Chondrocyte (in vitro differentiated cells): ENCODE measurements at regions not wholly inside any gene's neighbourhood (a gene's known extent, or its start where the extent isn't known, plus 50 kb on each side); places are given as distances from the start of the nearest gene placed in this dataset.

Experiments
- DNase-seq: peaks from one replicate; pipeline ENCODE4 v3.0.0; 2021; ENCODE audit warnings: mixed read lengths, low spot score
- H3K27ac Mint-ChIP-seq: one replicate; pipeline ENCODE4 v1.8.0; 2021; ENCODE audit warnings: mild to moderate bottlenecking, moderate library complexity, mixed read lengths; ENCODE audit not compliant: unreplicated experiment
- H3K27me3 Mint-ChIP-seq: 2 replicates; pipeline ENCODE4 v1.8.0; 2021; ENCODE audit warnings: low read depth, mixed read lengths
- H3K36me3 Mint-ChIP-seq: 2 replicates; pipeline ENCODE4 v1.8.0; 2021; ENCODE audit warnings: low read depth, mixed read lengths
- H3K4me1 Mint-ChIP-seq: 2 replicates; pipeline ENCODE4 v1.8.0; 2021; ENCODE audit warnings: low read depth, mild to moderate bottlenecking, mixed read lengths
- H3K4me3 Mint-ChIP-seq: one replicate; pipeline ENCODE4 v1.8.0; 2021; ENCODE audit warnings: mild to moderate bottlenecking, moderate library complexity, mixed read lengths; ENCODE audit not compliant: unreplicated experiment
- H3K9me3 Mint-ChIP-seq: 2 replicates; pipeline ENCODE4 v1.8.0; 2021; ENCODE audit warnings: low read depth, mixed read lengths
- TF ChIP-seq, protein P1 (sequence below): fragments of 200-600 bp; sonication (generic); IDR thresholded peaks from 2 replicates; pipeline ENCODE4 v1.5.0; 2021; ENCODE audit warnings: antibody characterized with exemption, mild to moderate bottlenecking, moderate library complexity

DNA sequence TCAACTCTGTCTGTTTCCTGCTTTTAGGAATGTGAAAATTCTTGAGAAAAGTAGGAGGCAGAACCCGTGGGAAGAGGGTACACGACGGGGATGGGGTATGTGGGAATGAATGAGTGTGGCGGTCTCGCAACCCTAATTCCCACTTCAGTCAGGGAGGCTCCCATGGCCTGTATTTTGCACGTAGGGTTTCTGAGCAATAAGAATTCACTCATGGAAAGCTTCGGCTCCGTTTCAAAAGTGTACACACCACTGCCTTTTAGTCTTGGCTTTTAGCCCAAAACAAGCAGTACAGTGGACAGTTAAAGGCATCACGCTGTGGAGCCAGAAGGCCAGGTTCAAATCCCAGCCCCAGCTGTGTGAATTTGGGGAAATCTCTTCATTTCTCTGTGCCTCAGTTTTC lies 116.7 kb downstream of the MN1 start:
- TF ChIP-seq, protein P1, sequence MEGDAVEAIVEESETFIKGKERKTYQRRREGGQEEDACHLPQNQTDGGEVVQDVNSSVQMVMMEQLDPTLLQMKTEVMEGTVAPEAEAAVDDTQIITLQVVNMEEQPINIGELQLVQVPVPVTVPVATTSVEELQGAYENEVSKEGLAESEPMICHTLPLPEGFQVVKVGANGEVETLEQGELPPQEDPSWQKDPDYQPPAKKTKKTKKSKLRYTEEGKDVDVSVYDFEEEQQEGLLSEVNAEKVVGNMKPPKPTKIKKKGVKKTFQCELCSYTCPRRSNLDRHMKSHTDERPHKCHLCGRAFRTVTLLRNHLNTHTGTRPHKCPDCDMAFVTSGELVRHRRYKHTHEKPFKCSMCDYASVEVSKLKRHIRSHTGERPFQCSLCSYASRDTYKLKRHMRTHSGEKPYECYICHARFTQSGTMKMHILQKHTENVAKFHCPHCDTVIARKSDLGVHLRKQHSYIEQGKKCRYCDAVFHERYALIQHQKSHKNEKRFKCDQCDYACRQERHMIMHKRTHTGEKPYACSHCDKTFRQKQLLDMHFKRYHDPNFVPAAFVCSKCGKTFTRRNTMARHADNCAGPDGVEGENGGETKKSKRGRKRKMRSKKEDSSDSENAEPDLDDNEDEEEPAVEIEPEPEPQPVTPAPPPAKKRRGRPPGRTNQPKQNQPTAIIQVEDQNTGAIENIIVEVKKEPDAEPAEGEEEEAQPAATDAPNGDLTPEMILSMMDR: no peak
- no peaks in the 10 kb centered on the region for H3K27me3 Mint-ChIP-seq
- H3K36me3 Mint-ChIP-seq: no peaks in the 10 kb centered on the region
- H3K4me3 Mint-ChIP-seq: no peak overlapping the region
- H3K4me1 Mint-ChIP-seq: peaks cover 26% of the 10 kb centered on the region
- peak overlapping the region; percentile 87 for H3K27ac Mint-ChIP-seq
- no peak for DNase-seq
- peaks cover 3% of the 10 kb centered on the region for H3K9me3 Mint-ChIP-seq

DNA sequence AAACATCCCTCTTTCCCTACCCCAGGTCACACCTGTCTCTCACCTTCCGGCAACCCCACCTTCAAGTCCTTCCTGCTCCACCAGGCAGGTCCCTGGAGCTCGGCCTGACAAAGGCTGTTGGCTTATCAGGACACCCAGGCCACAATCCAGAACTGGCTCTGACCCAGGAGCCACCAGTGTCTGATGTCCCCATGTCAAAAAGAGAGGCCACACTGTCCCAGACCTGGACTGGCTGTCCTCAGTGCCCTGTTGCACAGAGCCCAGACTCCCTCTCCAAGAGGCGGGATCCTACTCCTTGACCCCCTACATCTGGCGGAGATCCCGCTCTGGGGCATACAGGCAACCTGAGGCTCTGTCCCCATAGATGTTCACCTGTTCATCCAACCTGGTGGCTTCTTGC lies 116.0 kb downstream of the MN1 start:
- Mint-ChIP-seq H3K27ac (peak overlapping the region; percentile 94), H3K36me3 (no peaks in the 10 kb centered on the region)

DNA sequence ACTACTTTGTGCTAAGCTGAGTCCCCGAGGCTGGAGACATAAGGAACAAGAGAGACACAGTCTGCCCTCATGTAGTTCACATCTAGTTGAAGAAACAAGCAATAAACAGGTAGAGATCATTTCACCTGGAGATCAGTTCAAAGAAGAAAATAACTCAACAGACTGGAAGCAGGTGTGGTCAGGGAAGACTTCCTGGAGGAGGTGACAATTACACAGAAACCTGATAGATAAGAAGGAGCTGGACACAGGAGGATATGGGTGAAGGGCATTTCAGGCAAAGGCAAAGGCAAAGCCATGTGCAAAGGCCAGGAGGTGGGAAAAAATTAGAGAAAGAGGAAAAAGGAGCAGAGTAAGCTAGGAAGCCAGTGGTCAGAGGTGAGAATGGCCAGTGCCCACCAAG lies 115.6 kb downstream of the MN1 start:
- peak overlapping the region; percentile 94 for H3K27ac Mint-ChIP-seq
- peaks cover 3% of the 10 kb centered on the region for H3K9me3 Mint-ChIP-seq
- no peaks in the 10 kb centered on the region for H3K36me3 Mint-ChIP-seq
- H3K27me3 Mint-ChIP-seq: no peaks in the 10 kb centered on the region
- no peak for DNase-seq
- H3K4me1 Mint-ChIP-seq: peaks cover 36% of the 10 kb centered on the region
- H3K4me3 Mint-ChIP-seq: no peak overlapping the region
- TF ChIP-seq, protein P1: no peak

More for the DNA sequence above, 116.0 kb downstream of the MN1 start:
- TF ChIP-seq, protein P1: no peak
- Mint-ChIP-seq H3K9me3 (peaks cover 3% of the 10 kb centered on the region), H3K27me3 (no peaks in the 10 kb centered on the region), H3K4me1 (peaks cover 32% of the 10 kb centered on the region), H3K4me3 (no peak overlapping the region)
- no peak for DNase-seq

DNA sequence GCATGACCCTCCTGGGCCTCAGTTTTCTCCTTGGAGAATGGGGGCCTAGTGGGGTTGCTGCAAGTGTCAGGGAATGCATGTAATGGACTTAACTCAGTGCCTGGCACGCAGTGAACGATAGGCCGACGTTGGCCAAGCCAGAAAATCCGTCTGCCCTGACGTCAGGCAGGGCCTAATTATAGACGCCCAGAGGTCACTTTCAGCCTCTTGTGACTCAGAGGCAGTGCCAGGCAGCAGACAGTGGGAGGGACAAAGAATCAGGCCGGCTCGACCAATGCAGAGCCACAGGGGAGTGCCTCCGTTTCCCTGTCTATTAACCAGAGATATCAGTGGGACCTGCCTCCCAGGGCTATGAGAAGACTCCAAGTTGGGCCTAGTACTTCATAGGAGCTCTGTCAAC lies 115.0 kb downstream of the MN1 start:
- H3K4me3 Mint-ChIP-seq: no peak overlapping the region
- no peak for DNase-seq

DNA sequence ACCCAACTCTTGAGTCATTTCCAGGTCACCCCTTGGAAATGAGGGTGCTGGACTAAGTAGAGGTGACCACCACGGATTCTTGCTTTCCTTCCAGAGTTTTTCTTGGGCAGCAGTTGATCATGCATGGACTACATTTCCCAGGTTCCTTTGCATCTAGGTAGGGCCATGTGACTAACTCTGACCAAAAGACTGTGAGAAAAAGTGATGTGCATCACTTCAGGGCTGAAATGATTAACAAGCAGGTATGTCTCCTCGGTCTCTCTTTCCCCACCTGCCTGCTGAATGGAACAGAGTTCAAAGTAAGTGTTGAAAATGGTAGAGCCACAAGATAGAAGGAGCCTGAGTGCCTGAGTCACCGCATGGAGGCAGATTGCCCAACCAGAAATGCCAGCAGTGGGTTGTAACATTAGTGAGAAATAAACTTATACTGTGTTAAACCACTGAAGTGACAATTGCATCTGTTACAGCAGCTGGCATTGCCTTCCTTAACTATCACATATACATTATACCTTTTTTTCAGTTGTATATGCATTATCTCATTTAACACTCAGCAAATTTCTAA lies 113.5 kb downstream of the MN1 start:
- H3K4me1 Mint-ChIP-seq: peaks cover 42% of the 10 kb centered on the region
- H3K36me3 Mint-ChIP-seq: peaks cover 2% of the 10 kb centered on the region
- no peak overlapping the region for H3K4me3 Mint-ChIP-seq
- no peak overlapping the region for H3K27ac Mint-ChIP-seq
- H3K27me3 Mint-ChIP-seq: no peaks in the 10 kb centered on the region
- H3K9me3 Mint-ChIP-seq: peaks cover 3% of the 10 kb centered on the region
- no peak for DNase-seq
- TF ChIP-seq, protein P1: no peak

More for the DNA sequence above, 115.0 kb downstream of the MN1 start:
- Mint-ChIP-seq H3K9me3 (peaks cover 3% of the 10 kb centered on the region), H3K27ac (peak overlapping the region; percentile 94), H3K36me3 (peaks cover 2% of the 10 kb centered on the region), H3K4me1 (peaks cover 40% of the 10 kb centered on the region), H3K27me3 (no peaks in the 10 kb centered on the region)
- TF ChIP-seq, protein P1: no peak
